DND-41 (cell line): ENCODE measurements at regions not wholly inside any gene's neighbourhood (a gene's known extent, or its start where the extent isn't known, plus 50 kb on each side); places are given as distances from the start of the nearest gene placed in this dataset.

Experiments used
- EZH2 ChIP-seq: IDR thresholded peaks from 3 replicates; pipeline ENCODE4 v1.6.1; 2012; ENCODE audit warnings: borderline replicate concordance, low read depth, mild to moderate bottlenecking, moderate library complexity, low read length, inconsistent platforms; ENCODE audit not compliant: severe bottlenecking
- TF ChIP-seq, protein P1 (sequence below): IDR thresholded peaks from 2 replicates; pipeline ENCODE4 v1.5.1; 2012; ENCODE audit warnings: borderline replicate concordance, low read length, moderate library complexity, mild to moderate bottlenecking; ENCODE audit not compliant: poor library complexity, severe bottlenecking; ENCODE audit errors: extremely low read depth

DNA sequence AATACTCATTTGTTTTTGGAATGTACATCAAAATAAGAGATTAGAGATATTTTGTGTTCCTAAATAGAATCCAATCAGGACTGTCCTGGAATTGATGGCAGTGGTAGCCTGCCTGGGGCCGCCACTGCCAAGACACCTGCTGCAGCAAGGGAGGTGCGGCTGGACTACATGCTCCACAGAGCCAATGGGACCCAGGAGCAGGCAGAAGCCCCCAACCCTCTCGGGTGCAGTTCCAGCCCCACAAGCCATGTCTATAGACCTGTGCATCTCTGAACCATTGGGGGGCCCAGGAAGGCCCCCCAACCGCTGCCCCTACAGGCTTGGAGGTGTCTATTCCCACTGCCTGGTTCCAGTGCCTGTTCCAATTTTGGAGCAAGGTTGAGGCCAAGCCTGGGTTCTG is 1524.3 kb downstream of the PCDH18 start:
- TF ChIP-seq, protein P1, sequence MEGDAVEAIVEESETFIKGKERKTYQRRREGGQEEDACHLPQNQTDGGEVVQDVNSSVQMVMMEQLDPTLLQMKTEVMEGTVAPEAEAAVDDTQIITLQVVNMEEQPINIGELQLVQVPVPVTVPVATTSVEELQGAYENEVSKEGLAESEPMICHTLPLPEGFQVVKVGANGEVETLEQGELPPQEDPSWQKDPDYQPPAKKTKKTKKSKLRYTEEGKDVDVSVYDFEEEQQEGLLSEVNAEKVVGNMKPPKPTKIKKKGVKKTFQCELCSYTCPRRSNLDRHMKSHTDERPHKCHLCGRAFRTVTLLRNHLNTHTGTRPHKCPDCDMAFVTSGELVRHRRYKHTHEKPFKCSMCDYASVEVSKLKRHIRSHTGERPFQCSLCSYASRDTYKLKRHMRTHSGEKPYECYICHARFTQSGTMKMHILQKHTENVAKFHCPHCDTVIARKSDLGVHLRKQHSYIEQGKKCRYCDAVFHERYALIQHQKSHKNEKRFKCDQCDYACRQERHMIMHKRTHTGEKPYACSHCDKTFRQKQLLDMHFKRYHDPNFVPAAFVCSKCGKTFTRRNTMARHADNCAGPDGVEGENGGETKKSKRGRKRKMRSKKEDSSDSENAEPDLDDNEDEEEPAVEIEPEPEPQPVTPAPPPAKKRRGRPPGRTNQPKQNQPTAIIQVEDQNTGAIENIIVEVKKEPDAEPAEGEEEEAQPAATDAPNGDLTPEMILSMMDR = no peak
- no peak for TF ChIP-seq EZH2
